MV-4-11 (cell line): ENCODE measurements at regions not wholly inside any gene's neighbourhood (a gene's known extent, or its start where the extent isn't known, plus 50 kb on each side); places are given as distances from the start of the nearest gene placed in this dataset.

ENCODE experiments used
- DNase-seq: peaks from one replicate; lab custom pipeline; 2025; lab: John Stamatoyannopoulos, UW

DNA sequence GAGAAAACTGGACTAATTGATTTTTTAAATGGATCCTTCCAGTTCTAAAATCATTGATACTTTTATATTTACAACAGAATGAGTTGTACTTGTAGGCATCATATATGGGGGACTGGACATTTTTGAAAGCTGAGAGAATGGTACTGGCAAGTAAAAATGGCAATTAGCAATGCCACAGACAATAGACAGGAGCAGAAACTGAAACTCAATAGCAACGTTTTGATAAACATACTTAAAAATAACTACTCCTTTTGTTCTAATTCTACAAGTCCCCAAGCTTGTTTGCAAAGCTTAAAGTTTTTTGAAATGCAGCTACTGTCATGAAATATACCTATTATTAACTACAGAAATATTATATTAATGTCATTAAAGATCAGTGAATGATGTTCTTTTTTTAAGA, 52.8 kb upstream of the FBXL7 start:
- DNase-seq: no peak

DNA sequence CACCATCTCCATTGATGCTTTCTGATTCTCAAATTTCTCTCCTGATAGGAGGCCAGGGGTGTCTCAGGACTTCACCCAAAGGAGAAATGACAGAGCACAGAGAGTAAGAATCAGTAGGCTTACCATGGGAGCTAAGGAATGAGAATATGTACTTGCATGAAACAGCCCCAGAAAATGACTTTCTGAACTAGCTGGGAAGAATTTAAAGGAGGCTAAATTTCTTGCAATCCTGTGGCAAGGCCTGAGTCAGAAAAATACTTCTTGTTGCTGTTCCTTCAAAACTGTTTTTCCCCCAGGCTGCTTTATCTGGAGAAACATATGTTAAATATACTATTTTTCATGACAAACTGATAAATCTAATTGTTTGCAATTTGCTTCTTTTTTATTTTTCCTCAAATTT, 53.4 kb upstream of the FBXL7 start:
- no peak for DNase-seq

DNA sequence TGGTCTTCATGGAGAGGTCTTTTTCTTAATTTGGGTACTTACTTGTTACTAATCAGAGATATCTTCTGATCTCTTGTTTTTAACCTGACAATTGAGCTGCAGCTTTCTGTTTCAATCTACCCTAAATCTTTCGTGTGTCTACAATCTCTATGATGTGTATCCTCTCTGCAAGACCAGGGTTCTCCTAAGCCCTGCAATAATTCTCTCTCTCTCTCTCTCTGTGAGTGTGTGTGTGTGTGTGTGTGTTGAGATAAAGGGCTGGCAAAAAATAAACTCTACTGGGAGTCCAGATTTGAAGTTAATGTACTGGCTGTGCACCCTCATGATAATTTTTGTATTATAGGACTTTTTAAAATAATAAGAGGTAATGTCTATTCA, 57.8 kb upstream of the FBXL7 start:
- no peak for DNase-seq

DNA sequence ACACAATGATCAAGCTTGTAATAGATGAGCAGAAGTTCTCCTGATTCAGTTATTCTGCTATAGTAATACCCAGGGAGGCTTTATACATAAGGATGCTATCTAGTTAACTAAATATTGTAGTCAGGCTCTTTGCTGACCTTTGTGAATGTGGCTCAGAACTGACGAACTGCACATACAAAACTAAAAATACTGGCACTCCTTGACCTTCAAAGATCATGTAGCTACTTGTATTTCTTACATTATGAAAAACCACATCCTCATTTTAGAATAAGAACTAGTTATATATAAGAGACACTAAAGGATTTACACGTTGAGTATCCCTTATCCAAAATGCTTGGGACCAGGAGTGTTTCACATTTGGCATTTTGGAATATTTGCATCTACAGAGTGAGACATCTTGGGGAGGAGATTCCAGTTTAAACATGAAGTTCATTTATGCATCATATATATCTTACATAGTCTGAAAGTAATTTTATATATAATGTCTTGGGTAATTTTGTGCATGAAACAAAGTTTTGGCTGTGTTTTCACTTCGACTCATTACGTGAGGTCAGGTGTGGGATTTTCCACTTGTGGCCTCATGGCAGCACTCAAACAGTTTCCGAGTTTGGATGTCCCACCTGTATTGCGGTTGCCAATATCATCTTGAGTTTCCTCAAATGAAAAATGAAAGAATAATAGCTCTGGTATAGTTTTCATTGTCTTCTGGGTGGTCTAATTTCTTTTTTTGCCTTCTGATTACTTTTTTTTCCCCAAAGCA, 58.4 kb upstream of the FBXL7 start:
- DNase-seq: no peak

DNA sequence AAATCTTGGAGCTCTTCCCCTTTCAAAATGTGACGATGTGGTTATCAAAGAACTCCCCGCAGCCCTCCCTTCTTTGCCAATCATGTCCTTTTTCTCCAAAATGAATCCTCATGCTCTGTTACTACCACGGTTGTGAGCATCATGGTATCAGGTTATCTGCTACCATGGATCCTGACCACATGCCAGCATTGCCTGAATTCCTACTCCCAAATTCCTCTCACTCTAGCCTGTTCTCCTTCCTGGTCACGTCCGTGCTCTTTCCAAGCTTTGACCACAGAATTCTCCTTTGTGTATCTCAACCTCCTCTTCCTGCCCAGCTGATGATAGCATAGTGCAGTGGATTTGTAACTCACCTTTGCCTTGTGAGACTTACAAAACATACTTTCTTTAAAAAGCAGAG, 59.5 kb upstream of the FBXL7 start:
- no peak for DNase-seq

DNA sequence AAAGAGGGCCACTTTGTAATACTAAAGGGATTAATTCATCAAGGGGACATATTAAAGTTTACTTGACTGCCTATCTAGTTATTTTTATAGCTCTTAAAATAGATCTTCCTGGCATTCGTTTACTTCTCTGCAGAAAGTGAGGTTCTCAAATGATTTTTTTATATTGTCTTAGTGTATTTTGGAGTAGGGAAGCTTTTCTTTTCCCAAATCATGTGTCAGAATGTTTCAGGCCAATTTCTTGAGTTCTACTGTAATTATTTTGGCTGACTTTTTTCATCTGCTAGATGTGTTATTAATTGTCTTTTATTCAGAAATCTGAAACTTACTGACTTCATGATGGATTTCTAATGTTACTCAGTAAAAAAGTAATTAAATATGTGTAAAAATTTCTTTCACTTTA, 60.2 kb upstream of the FBXL7 start:
- no peak for DNase-seq

DNA sequence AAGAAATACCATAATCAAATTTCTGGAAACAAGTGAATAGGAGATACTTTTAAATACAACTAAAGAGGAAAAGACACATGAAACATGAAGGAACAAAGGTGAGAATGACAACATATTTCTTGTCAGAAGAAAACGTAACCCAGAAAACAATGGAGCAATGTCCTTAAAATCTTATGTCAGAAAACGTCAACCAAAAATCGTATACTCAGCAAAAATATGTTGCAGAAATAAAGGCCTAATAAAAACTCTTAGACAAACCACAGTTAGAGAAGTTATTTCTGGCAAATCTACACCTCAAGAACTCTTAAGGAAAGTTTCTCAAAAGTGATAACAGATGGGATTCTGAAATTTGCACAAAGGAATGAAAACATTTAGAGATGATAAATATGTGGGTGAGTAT, 66.3 kb upstream of the FBXL7 start:
- no peak for DNase-seq

DNA sequence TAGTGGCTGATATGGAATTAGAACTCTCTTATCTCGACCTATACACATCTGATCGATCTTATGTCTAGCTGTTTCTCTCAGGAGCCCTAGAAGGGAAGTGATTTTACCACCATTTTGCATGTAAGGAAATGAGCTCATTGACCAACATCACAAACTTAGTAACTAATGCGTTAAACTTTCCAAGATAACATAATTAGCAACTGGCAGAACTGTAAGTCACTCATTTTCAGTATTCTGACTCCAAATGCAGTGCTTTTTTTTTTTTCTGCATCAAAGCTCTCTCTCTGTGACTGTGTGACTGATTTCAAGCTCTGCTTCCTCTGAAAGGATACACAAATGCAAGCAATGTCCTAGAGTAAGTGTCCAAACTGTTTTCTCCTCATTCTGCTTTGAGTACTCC, 68.1 kb upstream of the FBXL7 start:
- DNase-seq: peak; percentile 30

DNA sequence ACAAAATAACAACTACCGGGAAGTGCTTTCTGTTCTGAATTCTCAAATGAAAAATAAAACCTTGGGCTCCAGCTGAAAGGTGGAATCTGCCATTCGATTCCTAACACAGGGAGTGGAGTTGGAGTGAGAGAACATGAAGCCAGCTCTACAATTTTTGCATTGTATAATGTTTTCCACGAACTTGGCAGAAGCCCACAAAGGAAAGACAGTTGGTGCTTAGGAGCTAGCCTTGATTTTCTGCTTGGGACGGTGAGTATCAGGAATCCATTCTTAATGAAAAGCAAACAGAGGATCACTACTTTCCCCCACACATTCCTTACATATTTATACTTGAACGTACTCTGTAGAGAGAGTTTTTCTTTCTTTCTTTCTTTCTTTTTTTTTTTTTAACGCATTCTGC, 74.2 kb upstream of the FBXL7 start:
- DNase-seq: no peak

DNA sequence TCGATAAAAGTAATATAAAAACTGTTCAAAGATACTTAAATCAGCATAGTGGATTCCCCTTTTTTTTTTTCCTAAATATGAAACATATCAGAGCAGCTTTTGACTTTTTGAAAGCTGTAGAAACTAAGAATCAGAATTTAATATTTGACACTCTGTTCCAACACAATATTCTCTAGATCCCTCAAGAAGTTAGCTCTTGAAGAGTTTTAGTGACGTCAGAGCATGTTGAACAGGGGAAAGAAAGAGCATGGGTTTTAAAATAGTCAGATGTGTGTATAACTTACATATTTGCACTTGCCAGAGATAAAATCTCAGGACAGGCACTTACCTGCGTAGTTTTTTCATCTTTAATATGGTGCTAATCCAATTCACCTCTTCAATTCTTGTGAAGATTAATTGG, 75.2 kb upstream of the FBXL7 start:
- DNase-seq: no peak

DNA sequence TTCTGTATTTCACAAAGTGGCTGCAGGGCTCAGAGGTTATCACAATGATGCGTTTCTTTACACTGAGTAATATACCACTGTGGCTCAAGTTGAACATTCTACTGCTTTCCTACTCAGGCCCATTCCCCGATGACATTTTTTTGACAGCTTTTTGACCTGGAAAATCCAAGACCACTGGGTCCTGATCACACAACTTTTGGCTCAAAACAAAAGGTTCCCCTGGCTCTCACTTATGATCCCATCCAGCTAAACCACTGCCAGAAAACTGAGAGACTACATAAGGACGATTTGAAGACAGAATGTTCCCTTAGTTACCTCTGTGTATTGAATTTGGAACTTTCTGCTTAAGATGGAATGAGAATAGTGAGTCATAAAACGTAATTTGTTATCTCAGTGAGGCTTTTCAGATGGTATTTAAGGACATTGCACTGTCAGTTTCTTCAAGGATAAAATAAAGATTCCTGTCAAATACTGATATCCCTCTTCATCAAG, 78.0 kb upstream of the FBXL7 start:
- DNase-seq: no peak

DNA sequence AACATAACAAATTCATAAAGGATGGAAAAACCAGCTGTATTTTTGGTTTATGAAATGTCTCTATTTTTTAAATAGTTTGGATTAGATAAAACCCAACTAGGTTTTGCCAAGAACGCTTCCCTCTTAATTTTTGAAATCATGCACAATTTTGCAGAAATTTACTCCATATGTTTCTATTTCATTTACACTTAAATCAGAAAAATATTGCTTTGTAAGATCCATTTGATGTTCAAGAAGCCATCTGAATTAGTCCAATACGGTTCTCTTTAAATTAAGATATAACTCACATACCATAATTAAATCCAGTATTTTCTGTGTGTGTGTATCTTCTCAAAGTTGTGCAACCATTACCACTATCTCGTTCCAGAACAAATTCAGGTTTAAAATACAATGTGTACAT, 78.6 kb upstream of the FBXL7 start:
- no peak for DNase-seq

DNA sequence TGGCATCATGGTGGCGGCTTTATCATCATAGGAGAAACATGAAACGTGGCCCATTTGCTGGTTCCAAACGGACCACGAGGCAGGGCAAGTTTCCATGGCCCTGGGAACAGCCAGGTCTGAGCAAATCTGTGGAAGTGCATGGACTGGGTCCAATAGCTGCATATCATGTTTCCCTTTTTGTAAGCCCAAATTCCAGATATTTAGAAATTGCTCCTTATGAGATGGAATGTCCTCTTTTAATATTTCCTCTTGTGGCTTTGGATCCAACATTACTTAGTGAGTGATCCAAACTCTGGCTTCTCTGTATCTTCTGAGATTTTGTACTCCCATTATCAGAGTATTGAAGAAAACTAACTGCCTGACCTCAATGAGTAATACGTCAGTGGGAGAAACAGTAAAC, 79.8 kb upstream of the FBXL7 start:
- no peak for DNase-seq

DNA sequence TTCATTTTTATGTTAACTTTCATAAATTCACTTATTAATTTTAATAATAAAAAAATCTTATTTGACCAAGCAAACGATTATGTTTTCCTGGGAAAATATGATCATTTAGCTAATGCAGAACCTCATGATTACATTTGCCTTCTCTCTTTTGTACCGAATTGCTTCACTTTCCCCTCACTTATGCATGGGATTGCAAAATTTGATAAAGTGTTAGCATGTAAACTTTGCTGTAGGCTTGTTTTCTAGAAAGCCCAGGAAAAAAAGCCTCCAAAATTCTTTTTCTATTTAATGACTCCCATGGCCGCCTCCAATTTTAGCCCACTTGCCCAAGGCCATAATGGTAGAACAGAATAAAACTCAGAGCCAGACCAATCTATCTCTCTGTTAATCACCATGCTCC, 82.8 kb upstream of the FBXL7 start:
- no peak for DNase-seq

DNA sequence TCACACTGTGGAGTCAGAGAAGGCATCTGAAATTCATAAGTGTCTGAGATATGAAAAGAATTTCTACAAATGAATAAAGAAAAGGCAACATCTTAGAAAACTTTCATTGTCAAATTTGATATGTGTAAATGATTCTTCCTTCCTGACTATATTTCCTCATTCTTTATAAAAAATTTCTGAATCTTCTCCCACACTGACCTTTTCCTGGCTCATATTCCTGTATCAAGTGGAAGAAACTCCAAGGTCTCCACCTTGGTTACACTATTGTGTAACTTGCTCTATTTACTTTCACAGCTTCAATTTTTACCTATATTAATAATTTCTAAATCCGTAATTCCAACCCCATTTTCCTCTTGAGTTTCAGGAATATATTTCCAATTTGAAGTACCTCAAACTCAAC, 93.5 kb upstream of the FBXL7 start:
- no peak for DNase-seq

DNA sequence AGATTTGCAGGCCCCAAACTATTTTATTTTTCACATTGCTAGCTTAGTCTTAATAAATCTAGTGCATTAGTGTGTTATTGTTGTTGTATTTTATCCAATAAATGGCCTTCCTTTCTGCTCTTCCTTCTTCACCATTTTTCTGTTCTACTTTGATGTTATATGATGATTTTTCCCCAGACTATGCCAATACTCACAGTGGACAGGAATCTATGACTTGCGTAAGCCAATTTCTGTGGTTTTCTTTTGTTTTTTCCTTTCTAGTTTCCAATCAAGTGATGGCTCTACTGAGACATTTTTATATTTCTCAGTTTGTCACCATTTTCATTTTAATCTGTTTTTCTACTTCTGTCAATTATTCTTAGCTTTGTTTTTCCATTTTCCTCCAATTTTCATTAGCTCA, 106.8 kb upstream of the FBXL7 start:
- DNase-seq: no peak

DNA sequence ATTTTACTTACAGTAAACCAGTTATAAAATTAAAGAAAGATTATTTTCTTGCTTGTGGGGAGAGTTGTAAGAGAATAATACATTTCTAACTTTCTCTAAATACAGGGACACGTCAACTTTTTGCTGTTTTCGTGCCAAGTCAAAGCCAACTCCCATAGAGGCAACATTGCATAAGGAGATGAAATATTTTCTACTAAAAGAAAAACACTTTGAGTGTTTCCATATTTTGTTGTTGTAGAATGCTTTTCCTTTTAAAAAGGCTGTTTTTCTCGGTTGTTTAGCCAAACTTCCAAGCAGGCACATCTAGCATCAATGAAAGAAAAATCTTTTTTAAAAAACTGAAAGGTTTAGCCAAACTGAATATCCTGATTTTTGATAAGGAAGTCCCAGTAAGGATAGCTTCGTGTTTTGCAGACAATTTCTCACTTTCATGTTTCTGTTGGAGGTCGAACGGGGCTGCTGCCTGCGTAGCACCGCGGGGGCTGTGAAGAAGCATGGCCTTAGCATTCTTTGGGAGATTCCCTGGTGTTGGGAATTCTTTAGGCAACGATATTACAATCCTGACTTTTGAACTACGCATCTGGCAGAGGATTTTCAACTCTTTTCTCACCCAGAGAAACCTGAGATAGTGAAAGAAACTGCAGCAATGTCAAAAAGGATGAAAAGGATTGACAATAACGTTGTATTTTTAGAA, 108.1 kb upstream of the FBXL7 start:
- no peak for DNase-seq

DNA sequence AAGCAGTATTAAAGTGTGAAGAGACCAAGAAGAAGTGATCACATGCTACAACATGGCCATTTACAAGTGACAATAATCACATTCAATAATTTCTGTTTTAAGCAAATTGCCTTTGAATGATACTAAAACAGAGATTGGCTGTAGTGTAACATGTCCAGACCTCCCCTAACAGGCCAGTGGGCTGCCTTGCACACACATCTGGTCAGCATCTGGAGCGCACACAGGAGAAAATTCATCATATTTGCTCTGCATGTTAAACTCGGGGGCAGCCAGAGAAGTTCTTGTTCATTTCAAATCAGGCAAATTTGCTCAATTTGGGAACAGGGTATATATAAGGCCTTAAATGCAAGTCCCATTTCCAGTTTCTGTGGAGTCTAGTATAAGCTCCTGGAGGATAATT, 111.1 kb upstream of the FBXL7 start:
- no peak for DNase-seq

DNA sequence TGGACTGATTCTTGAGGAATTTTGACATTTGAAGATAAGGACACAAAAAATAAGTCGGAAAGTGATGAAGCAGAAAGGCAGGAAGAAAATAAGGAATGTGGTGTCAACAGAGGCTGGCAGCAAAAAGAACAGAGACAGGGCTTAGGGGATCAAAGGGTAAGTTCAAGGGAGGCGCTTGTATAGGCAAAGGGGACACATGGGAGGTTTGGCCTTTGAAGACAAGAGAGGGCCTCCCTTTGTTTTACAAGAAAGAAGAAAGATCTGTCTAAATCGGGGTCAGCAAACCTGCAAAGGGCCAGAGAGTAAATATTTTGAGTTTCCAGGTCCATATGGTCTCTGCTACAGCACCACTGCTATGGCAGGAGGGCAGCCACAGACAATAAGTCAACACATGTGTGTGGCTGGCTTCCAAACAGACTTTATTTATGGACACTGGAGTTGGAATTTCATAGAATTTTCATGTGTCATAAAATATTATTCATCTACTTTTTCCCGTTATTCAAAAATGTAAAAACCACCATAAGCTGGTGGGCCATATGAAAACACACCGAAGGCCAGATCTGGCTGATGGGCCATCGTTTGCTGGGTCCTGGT, 112.0 kb upstream of the FBXL7 start:
- no peak for DNase-seq

DNA sequence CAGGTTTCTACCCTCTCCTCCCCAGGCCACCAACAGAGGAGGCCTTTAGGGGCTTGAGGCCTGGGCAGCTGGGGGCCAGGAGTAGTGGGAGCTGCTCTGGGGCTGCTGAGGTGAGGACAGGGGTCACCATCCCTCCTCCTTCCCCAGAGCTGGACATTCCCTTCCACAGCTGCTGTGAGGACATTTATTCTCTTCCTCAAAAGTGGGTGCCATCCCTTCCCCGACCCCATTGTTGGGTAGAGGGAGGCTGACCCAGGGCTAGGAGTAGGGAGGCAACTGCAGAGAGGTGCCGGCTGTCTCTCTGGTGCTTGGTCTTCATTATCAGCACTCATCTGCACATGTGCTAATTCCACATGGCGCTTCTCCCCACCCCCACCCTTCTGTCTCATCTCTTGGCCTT, 113.9 kb upstream of the FBXL7 start:
- no peak for DNase-seq

DNA sequence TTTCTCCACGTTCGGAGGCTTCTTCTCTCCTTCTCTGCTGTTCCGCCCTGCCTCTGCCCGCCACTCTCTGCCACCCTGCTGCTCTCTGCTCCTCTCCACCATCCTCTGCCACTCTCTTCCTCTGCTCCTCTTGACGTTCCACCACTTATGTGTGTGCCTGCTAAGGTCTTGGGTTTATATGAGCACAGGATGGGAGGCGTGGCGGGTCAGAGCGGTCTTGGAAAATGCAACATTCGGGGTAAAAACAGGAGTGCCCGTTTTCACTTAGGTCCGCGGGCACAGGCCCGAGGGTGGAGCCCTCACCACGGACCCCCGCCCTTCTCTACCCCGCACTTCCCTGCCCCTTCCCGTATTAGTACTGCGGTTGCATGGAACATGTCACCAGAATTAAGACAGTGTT, 114.4 kb upstream of the FBXL7 start:
- DNase-seq: no peak

DNA sequence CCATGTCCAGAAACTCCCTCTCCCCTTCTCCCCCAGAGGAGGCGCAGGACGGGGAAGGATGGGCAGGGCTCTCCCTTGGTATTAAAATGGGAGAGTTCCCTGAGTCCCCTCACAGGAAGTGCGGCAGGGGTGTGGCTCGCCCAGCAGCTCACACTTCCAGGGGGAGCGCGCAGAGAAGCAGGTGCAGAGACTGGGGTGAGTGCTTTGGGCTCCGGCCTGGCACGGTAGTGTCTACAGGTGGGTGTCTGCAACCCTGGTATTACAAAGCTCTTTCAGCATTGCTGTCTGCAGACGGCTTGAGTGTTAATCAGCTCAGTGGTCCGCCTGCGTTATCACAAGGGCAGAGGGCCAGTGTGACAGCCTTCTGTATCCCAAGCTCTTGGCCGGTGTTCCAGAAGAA, 114.9 kb upstream of the FBXL7 start:
- DNase-seq: no peak

DNA sequence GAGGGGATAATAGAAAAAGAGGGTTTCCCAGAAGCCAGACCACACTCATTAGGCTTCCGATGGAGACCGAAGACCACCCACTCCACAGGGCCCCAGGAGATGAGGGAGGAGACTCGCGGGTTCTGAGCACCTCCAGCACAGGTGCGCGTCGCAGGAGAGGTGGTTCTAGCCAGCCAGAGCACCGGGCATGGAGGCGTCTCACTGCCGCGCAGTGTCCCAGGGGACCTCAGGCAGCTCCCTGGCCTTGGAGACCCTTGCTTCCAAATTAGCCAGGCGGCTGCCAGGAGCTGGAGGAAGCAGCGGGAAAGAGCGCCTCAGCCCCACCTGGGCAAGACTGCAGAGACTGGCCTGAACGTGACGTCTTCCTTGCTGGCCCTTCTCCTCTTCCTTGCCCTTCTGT, 115.4 kb upstream of the FBXL7 start:
- DNase-seq: no peak

DNA sequence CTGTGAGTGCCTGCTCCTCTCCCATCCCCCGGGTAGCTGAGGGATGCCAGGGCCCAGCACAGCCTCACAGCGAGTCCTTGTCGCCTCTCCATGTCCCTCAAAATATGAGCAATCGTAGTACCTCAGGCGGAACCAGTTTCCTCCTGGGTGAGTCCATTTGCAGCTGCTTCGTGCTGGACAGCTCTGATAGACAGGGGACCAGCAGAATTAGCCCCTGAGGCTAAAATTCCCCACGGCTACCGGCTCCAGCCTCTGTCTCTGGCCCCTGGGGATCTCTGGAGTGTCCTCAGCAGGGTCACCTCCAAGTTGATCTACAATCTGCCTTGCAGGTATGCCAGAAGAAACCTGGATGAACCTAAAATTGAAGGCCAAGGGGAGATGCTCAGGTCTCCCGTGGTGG, 115.8 kb upstream of the FBXL7 start:
- no peak for DNase-seq
